ENCODE measurements at regions not wholly inside any gene's neighbourhood (a gene's known extent, or its start where the extent isn't known, plus 50 kb on each side); places are given as distances from the start of the nearest gene placed in this dataset.

GRCh38 chr1:177665935-177666334, 303.9 kb downstream of the SEC16B start:
- TF ChIP-seq POLR2AphosphoS5 (IDR thresholded peaks at IDR 0.05) (no peak), EP300 (IDR thresholded peaks at IDR 0.05) (no peak), POLR2A (IDR thresholded peaks at IDR 0.05) (no peak)
- TF ChIP-seq, protein P1, sequence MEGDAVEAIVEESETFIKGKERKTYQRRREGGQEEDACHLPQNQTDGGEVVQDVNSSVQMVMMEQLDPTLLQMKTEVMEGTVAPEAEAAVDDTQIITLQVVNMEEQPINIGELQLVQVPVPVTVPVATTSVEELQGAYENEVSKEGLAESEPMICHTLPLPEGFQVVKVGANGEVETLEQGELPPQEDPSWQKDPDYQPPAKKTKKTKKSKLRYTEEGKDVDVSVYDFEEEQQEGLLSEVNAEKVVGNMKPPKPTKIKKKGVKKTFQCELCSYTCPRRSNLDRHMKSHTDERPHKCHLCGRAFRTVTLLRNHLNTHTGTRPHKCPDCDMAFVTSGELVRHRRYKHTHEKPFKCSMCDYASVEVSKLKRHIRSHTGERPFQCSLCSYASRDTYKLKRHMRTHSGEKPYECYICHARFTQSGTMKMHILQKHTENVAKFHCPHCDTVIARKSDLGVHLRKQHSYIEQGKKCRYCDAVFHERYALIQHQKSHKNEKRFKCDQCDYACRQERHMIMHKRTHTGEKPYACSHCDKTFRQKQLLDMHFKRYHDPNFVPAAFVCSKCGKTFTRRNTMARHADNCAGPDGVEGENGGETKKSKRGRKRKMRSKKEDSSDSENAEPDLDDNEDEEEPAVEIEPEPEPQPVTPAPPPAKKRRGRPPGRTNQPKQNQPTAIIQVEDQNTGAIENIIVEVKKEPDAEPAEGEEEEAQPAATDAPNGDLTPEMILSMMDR (IDR thresholded peaks at IDR 0.05) = no peak
